ENCODE measurements at regions not wholly inside any gene's neighbourhood (a gene's known extent, or its start where the extent isn't known, plus 50 kb on each side); places are given as distances from the start of the nearest gene placed in this dataset.
A peak's percentile ranks its signal among the peaks of the same experiment; 100 is the strongest.

DNA sequence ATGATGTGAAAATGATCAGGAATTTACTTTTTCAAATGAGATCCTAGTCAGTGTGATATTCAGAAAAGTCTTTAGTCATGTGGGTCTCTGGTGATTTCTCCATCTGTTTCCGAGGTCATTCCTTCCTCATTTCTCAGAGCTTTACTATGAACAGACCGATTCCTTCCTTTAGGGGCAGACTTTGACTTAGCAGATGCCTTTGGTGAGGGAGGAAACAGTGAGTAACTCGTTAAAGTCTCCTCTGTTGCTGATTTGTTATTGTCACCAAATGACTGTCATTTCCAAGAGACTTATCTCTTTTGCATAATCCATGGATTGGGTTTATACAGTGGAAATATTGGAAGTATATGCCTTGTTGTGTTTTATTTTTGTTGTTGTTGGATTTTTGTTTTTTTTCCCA, 76.2 kb upstream of the CD99 start:
- ATAC-seq (ENCODE audit: poor library complexity) (no peak), DNase-seq (peak in 3 of 14 experiments; percentile 10 to 57 (median 54))
- peaks cover 43% of the 10 kb centered on the region for H3K36me3 ChIP-seq (ENCODE audit: insufficient read depth, low read length)
- intact Hi-C loops (cut with DNase I, micrococcal nuclease): no loop called here
- peaks cover 17% of the 10 kb centered on the region for H3K4me1 ChIP-seq (ENCODE audit: insufficient read depth, low read length)
- no peaks in the 10 kb centered on the region for H3K9me3 ChIP-seq (ENCODE audit: control insufficient read depth in 1 of 2, insufficient read depth in 1 of 2, low read length in 2 of 2)
- ChIA-PET CTCF (no interaction called here), POLR2A (no interaction called here)
- TF ChIP-seq, protein P1, sequence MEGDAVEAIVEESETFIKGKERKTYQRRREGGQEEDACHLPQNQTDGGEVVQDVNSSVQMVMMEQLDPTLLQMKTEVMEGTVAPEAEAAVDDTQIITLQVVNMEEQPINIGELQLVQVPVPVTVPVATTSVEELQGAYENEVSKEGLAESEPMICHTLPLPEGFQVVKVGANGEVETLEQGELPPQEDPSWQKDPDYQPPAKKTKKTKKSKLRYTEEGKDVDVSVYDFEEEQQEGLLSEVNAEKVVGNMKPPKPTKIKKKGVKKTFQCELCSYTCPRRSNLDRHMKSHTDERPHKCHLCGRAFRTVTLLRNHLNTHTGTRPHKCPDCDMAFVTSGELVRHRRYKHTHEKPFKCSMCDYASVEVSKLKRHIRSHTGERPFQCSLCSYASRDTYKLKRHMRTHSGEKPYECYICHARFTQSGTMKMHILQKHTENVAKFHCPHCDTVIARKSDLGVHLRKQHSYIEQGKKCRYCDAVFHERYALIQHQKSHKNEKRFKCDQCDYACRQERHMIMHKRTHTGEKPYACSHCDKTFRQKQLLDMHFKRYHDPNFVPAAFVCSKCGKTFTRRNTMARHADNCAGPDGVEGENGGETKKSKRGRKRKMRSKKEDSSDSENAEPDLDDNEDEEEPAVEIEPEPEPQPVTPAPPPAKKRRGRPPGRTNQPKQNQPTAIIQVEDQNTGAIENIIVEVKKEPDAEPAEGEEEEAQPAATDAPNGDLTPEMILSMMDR (IDR thresholded peaks at IDR 0.05): no peak
- H3K4me3 Mint-ChIP-seq: no peak overlapping the region
- H3K4me3 ChIP-seq (ENCODE audit: low read length): no peak overlapping the region
- no peak overlapping the region for H3K27ac ChIP-seq (ENCODE audit: low read depth in 1 of 2, low read length in 2 of 2)
- H3K27me3 Mint-ChIP-seq: no peaks in the 10 kb centered on the region
- peaks cover 75% of the 10 kb centered on the region for H3K36me3 Mint-ChIP-seq (ENCODE audit: low read depth)
- H3K27me3 ChIP-seq (ENCODE audit: control insufficient read depth in 1 of 2, insufficient read depth in 2 of 2, low read length in 2 of 2): no peaks in the 10 kb centered on the region
- no peaks in the 10 kb centered on the region for H3K9me3 Mint-ChIP-seq
- H3K4me1 Mint-ChIP-seq (ENCODE audit: low read depth): peaks cover 29% of the 10 kb centered on the region
- H3K27ac Mint-ChIP-seq: no peak overlapping the region

DNA sequence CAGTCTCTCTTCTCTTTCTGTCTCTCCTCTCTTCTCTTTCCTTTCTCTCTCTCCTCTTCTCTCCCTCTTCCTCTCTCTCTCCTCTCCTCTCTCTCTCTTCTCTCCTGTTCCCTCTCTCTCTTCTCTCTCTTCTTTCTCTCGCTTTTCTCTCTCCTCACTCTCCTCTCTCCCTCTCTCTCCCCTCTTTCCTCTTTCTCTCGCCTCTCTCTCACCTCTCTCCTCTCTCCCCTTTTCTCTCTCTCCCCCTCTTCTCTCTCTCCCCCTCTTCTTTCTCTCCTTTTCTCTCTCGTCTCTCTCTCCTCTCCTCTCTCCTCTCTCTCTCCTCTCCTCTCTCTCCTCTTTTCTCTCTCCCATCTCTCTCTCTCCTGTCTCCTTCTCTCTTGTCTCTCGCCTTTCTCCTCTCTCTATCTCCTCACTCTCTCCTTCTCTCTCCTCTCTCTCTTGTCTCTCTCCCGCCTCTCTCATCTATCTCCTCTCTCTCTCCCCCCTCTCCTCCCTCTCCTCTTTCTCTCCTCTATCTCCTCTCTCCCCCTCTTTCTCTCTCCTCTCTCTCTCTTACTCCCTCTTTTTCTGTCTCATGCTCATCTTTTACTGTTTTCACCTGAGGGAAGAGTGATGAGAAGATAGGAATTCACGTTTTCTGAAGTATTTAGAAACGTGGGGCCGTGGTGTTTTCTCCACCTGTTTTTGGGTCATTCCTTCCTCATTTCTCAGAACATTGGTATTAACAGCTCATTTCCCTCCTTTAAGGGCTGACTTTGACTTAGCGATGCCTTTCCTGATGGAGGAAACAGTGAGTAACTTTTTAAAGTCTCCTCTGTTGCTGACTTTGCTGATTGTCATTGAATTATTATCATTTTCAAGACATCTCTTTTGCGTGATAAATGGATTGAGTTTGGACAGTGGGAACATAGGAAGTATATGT, 80.6 kb upstream of the CD99 start:
- Histone ChIP-seq H3K4me3 (ENCODE audit: low read length) (peak overlapping the region; percentile 96), H3K27me3 (ENCODE audit: control insufficient read depth in 1 of 2, insufficient read depth in 2 of 2, low read length in 2 of 2) (no peaks in the 10 kb centered on the region), H3K36me3 (ENCODE audit: insufficient read depth, low read length) (peaks cover 8% of the 10 kb centered on the region), H3K4me1 (ENCODE audit: insufficient read depth, low read length) (peaks cover 34% of the 10 kb centered on the region), H3K27ac (ENCODE audit: low read depth in 1 of 2, low read length in 2 of 2) (no peak overlapping the region), H3K9me3 (ENCODE audit: control insufficient read depth in 1 of 2, insufficient read depth in 1 of 2, low read length in 2 of 2) (no peaks in the 10 kb centered on the region)
- intact Hi-C loops (cut with DNase I, micrococcal nuclease): loop anchor here in 1 of 2 experiments (2.0 kb wide), 1 partner anchor 16 kb away; no protein-coding TSS in a partner anchor
- H3K4me1 Mint-ChIP-seq (ENCODE audit: low read depth): peaks cover 57% of the 10 kb centered on the region
- H3K4me3 Mint-ChIP-seq: peak overlapping the region; percentile 89
- no peaks in the 10 kb centered on the region for H3K9me3 Mint-ChIP-seq
- ATAC-seq (ENCODE audit: poor library complexity) (no peak), DNase-seq (peak in 2 of 14 experiments; percentile 4 to 18)
- POLR2A ChIA-PET: no interaction called here
- H3K27ac Mint-ChIP-seq: peak overlapping the region; percentile 3
- CTCF ChIA-PET: no interaction called here
- TF ChIP-seq, protein P1 (IDR thresholded peaks at IDR 0.05): peak; percentile 9
- H3K27me3 Mint-ChIP-seq: no peaks in the 10 kb centered on the region
- peaks cover 42% of the 10 kb centered on the region for H3K36me3 Mint-ChIP-seq (ENCODE audit: low read depth)

DNA sequence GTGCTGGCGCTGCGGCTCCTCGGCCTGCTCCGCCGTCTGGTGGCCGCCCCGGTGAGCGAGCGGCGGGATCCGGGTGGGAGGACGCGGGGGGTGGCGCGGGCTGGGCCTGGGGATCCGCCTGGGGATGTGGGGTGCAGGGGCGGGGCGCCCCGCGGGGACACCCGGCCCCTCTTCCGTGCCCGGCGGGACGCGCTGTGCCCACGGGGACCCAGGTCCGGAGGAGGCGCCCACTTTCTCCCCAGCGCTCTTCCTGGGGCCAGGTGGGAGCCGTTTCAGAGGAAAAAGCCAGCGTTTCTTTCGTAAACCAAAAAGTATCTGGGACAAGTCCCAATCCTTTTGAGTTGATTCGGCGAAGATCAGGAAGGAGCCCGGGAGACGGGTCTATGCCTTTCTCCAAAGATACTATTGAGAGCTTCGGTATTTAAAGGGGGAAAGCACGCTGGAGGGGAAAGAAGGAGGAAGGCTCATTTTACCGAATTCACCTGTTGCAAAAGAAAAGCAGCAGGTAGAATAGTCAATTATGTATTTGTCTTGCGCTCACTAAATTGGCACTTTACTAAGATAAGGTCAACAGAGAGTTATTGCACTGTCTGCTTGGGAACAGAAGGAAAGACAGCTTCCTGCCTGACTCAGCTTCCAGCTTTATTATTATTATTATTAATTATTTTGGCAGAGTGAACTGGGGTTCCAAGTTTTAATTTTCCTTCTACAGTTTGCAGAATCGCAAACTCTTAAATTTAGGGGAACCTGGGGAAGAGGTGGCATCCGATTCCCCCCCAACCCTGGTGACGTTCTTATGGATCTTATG, 81.5 kb upstream of the CD99 start:
- H3K4me1 ChIP-seq (ENCODE audit: insufficient read depth, low read length): peaks cover 34% of the 10 kb centered on the region
- no peak for ATAC-seq (ENCODE audit: poor library complexity)
- peaks cover 4% of the 10 kb centered on the region for H3K36me3 ChIP-seq (ENCODE audit: insufficient read depth, low read length)
- H3K36me3 Mint-ChIP-seq (ENCODE audit: low read depth): peaks cover 37% of the 10 kb centered on the region
- TF ChIP-seq, protein P1 (IDR thresholded peaks at IDR 0.05): no peak
- H3K27ac ChIP-seq (ENCODE audit: low read depth in 1 of 2, low read length in 2 of 2): peak overlapping the region in 1 of 2 donors; percentile 43
- no peaks in the 10 kb centered on the region for H3K9me3 Mint-ChIP-seq
- H3K9me3 ChIP-seq (ENCODE audit: control insufficient read depth in 1 of 2, insufficient read depth in 1 of 2, low read length in 2 of 2): no peaks in the 10 kb centered on the region
- peak overlapping the region; percentile 96 for H3K4me3 ChIP-seq (ENCODE audit: low read length)
- no peaks in the 10 kb centered on the region for H3K27me3 Mint-ChIP-seq
- ChIA-PET POLR2A (no interaction called here), CTCF (no interaction called here)
- H3K27me3 ChIP-seq (ENCODE audit: control insufficient read depth in 1 of 2, insufficient read depth in 2 of 2, low read length in 2 of 2): no peaks in the 10 kb centered on the region
- peak overlapping the region; percentile 3 for H3K27ac Mint-ChIP-seq
- DNase-seq: peak in 1 of 14 experiments; percentile 5
- intact Hi-C loops (cut with DNase I, micrococcal nuclease): loop anchor here (2.0 to 10.0 kb wide), 7 partner anchors 17 to 1217 kb away; partner anchors contain the start of genes AKAP17A (in 1 of the 2), ASMTL (in 1 of the 2) and SLC25A6 (in 1 of the 2)
- peak overlapping the region; percentile 89 for H3K4me3 Mint-ChIP-seq
- peaks cover 57% of the 10 kb centered on the region for H3K4me1 Mint-ChIP-seq (ENCODE audit: low read depth)
